GM12865 (cell line): ENCODE measurements at regions not wholly inside any gene's neighbourhood (a gene's known extent, or its start where the extent isn't known, plus 50 kb on each side); places are given as distances from the start of the nearest gene placed in this dataset.

Source experiments
- DNase-seq: peaks from one replicate; pipeline ENCODE4 v3.0.0; 2010; ENCODE audit warnings: low read depth
- H3K4me3 ChIP-seq: 2 replicates; pipeline ENCODE4 v1.5.1; 2011; ENCODE audit warnings: mild to moderate bottlenecking, low read depth, low read length, control low read depth
- CTCF ChIP-seq: IDR thresholded peaks from 2 replicates; pipeline ENCODE4 v1.5.1; 2011; ENCODE audit warnings: low read length, control low read depth, low read depth, inconsistent platforms; ENCODE audit not compliant: insufficient read depth; ENCODE audit errors: missing control alignments

GRCh38 chr12:66050610-66051009, 79.9 kb downstream of the LLPH start:
- TF ChIP-seq CTCF: no peak
- peak overlapping the region; percentile 24; the same call in 1 of the 2 replicates for H3K4me3 ChIP-seq
- peak; percentile 76 for DNase-seq

- no peak for DNase-seq
- peak overlapping the region; percentile 24; the same call in 1 of the 2 replicates for H3K4me3 ChIP-seq
- no peak for TF ChIP-seq CTCF
Observed at GRCh38 chr12:66050283-66050576, 80.3 kb downstream of the LLPH start.

GRCh38 chr12:66049538-66050282, 80.8 kb downstream of the LLPH start:
- peak overlapping the region; percentile 24; the same call in 1 of the 2 replicates for H3K4me3 ChIP-seq
- DNase-seq: no peak
- no peak for TF ChIP-seq CTCF

GRCh38 chr12:66048835-66049537, 81.6 kb downstream of the LLPH start:
- no peak overlapping the region for H3K4me3 ChIP-seq
- DNase-seq: no peak
- TF ChIP-seq CTCF: no peak

GRCh38 chr12:66048218-66048834, 82.2 kb downstream of the LLPH start:
- H3K4me3 ChIP-seq: no peak overlapping the region
- no peak for DNase-seq
- TF ChIP-seq CTCF: no peak

GRCh38 chr12:66047411-66048021, 83.0 kb downstream of the LLPH start:
- no peak overlapping the region for H3K4me3 ChIP-seq
- DNase-seq: peak; percentile 90
- no peak for TF ChIP-seq CTCF
